ENCODE measurements at regions not wholly inside any gene's neighbourhood (a gene's known extent, or its start where the extent isn't known, plus 50 kb on each side); places are given as distances from the start of the nearest gene placed in this dataset.

DNA sequence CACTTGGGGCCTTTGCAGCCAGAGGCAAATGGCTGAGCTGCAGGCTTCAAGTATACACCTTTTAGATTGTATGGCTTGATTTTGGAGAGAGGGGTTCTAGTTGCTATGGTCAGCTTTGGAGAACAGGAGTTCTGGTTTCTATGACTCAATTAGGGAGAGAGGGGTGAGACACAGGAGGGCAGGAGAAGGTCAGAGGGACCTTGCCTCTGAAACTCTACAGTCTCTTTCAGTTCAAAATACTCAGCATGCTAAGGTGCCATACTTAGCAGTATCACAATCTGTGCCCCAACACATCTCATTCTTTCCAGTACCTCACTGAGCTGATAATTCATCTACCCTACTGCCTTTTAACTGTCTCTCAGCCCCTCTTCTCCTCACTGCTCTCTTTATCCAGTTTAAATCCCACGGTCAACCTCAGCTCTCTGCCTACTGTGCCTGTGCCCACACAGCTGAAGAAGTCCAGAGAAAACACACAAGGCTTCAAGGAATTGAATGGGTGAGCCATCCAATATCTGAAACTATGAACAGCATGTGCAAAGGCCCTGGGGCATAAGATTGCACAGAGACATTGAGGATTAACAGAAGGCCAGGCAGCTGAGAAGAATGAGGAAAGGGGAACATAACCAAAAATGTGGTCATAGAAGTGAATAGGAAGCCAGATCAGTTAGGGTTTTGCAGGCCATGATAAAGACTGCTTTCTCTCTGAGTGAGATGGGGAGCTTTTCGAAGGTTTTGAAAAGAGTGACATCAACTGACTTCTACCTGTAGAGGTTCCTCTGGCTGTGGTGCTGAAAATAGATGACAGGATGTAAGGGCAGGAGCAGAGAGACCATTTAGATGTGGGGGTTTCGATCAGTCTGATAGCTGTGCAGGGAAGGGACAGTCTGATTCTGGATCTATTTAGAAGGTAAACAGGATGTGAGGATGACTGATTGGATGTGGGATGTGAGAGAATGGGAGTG, 54.5 kb upstream of the C3orf80 start:
- DNase-seq (no peak), FAIRE-seq (no peak)
- Histone ChIP-seq H3K4me1 (ENCODE audit: control insufficient read depth in 3 of 3, insufficient read depth in 2 of 3, low read depth in 1 of 3, low read length in 2 of 3) (no peaks in the 10 kb centered on the region), H3K4me3 (ENCODE audit: low read depth in 1 of 3, low read length in 3 of 3) (no peak overlapping the region), H3K9me3 (ENCODE audit: control insufficient read depth in 2 of 2, insufficient read depth in 1 of 2, low read depth in 1 of 2, low read length in 1 of 2) (peaks cover 0 to 2% of the 10 kb centered on the region in 2 donors), H3K27me3 (ENCODE audit: control insufficient read depth in 3 of 3, insufficient read depth in 3 of 3, low read length in 3 of 3) (no peaks in the 10 kb centered on the region), H3K36me3 (ENCODE audit: control insufficient read depth in 3 of 3, insufficient read depth in 2 of 3, low read depth in 1 of 3, low read length in 3 of 3) (no peaks in the 10 kb centered on the region), H3K27ac (ENCODE audit: low read depth in 1 of 3, low read length in 2 of 3) (no peak overlapping the region)
- 76 to 90% (median 88%) methylated on average over 3 of the region's 3 CpGs for WGBS, 3 donors

DNA sequence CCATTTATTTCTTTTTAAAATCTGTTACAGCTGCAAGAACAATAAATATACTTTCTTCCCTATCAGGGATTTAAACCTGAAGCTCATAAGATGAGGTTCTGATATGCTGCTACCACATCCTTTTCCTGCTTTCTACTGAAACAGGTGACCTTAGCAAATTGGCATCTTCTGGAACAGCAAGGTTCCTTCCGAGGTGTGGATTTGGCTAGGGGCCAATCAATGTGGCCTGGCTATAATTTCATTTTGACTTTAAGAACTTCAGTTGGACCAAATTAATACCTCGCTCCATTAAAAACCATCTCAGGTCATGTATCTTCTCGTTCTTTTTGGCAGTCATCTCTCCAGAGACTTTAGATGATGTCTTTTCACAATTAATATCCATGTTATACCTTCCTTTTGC, 53.4 kb upstream of the C3orf80 start:
- H3K27me3 ChIP-seq (ENCODE audit: control insufficient read depth in 3 of 3, insufficient read depth in 3 of 3, low read length in 3 of 3) = no peaks in the 10 kb centered on the region
- H3K9me3 ChIP-seq (ENCODE audit: control insufficient read depth in 2 of 2, insufficient read depth in 1 of 2, low read depth in 1 of 2, low read length in 1 of 2) = peaks cover 0 to 2% of the 10 kb centered on the region in 2 donors
- H3K4me3 ChIP-seq (ENCODE audit: low read depth in 1 of 3, low read length in 3 of 3) = no peak overlapping the region
- no peak overlapping the region for H3K27ac ChIP-seq (ENCODE audit: low read depth in 1 of 3, low read length in 2 of 3)
- WGBS, 3 donors = 53 to 63% (median 63%) methylated on average over 3 of the region's 3 CpGs
- no peaks in the 10 kb centered on the region for H3K4me1 ChIP-seq (ENCODE audit: control insufficient read depth in 3 of 3, insufficient read depth in 2 of 3, low read depth in 1 of 3, low read length in 2 of 3)
- DNase-seq = no peak
- no peaks in the 10 kb centered on the region for H3K36me3 ChIP-seq (ENCODE audit: control insufficient read depth in 3 of 3, insufficient read depth in 2 of 3, low read depth in 1 of 3, low read length in 3 of 3)
- FAIRE-seq = no peak

DNA sequence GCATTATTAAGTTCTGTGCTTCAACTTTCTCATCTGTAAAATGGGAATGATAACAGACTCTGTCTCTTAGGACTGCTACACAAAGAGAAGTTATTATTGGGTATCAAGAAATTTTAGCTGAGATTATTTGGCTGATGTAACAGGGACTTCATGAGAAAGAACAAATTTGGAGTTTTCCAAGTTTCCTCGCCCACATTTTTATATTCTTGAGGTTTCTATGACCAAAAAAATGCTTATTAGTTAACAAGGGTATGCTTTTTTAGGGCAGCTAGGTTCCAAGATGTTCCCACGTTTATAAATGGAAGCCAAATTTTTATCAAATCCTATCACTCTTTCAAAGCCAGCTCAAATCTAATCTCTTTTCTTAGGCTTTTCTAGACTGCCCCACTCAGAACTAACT, 50.6 kb upstream of the C3orf80 start:
- Histone ChIP-seq H3K27me3 (ENCODE audit: control insufficient read depth in 3 of 3, insufficient read depth in 3 of 3, low read length in 3 of 3) (no peaks in the 10 kb centered on the region), H3K9me3 (ENCODE audit: control insufficient read depth in 2 of 2, insufficient read depth in 1 of 2, low read depth in 1 of 2, low read length in 1 of 2) (peaks cover 0 to 5% of the 10 kb centered on the region in 2 donors), H3K36me3 (ENCODE audit: control insufficient read depth in 3 of 3, insufficient read depth in 2 of 3, low read depth in 1 of 3, low read length in 3 of 3) (no peaks in the 10 kb centered on the region), H3K4me3 (ENCODE audit: low read depth in 1 of 3, low read length in 3 of 3) (no peak overlapping the region), H3K4me1 (ENCODE audit: control insufficient read depth in 3 of 3, insufficient read depth in 2 of 3, low read depth in 1 of 3, low read length in 2 of 3) (no peaks in the 10 kb centered on the region), H3K27ac (ENCODE audit: low read depth in 1 of 3, low read length in 2 of 3) (no peak overlapping the region)
- DNase-seq (no peak), FAIRE-seq (no peak)
- 76 to 86% (median 86%) methylated on average over 2 of the region's 2 CpGs for WGBS, 3 donors

Data from small intestine (tissue), 7 donors.